ENCODE measurements at regions not wholly inside any gene's neighbourhood (a gene's known extent, or its start where the extent isn't known, plus 50 kb on each side); places are given as distances from the start of the nearest gene placed in this dataset.

DNA sequence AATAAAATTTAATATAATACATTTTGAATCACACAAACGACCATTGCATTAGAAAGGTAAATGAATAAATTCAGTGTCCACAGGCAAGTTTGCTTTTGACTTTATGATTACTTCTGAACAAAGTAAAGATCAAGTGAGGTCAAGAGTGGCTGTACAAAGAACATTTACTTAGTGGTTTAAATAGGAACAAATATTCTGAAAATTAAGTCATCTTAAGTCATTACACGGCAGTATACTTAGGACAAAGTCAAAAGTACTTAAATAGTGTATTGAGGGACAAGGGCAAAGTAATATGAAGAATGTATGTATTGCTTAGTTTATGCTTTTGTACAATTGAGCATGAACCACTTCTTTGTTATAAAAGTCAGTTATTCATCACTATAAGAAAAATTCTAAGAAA lies 1511.2 kb upstream of the CDH9 start:
- peaks cover 4% of the 10 kb centered on the region for H3K9me3 ChIP-seq
- H3K27ac ChIP-seq: no peak overlapping the region
- WGBS: 67% methylated on average over 2 of the region's 2 CpGs
- no peaks in the 10 kb centered on the region for H3K27me3 ChIP-seq
- H3K4me1 ChIP-seq: no peaks in the 10 kb centered on the region
- DNase-seq (ENCODE audit: low spot score in 2 of 2): no peak
- no peaks in the 10 kb centered on the region for H3K36me3 ChIP-seq
- TF ChIP-seq, protein P1, sequence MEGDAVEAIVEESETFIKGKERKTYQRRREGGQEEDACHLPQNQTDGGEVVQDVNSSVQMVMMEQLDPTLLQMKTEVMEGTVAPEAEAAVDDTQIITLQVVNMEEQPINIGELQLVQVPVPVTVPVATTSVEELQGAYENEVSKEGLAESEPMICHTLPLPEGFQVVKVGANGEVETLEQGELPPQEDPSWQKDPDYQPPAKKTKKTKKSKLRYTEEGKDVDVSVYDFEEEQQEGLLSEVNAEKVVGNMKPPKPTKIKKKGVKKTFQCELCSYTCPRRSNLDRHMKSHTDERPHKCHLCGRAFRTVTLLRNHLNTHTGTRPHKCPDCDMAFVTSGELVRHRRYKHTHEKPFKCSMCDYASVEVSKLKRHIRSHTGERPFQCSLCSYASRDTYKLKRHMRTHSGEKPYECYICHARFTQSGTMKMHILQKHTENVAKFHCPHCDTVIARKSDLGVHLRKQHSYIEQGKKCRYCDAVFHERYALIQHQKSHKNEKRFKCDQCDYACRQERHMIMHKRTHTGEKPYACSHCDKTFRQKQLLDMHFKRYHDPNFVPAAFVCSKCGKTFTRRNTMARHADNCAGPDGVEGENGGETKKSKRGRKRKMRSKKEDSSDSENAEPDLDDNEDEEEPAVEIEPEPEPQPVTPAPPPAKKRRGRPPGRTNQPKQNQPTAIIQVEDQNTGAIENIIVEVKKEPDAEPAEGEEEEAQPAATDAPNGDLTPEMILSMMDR (IDR thresholded peaks at IDR 0.05): no peak
- no peak for TF ChIP-seq POLR2A (IDR thresholded peaks at IDR 0.05)
- TF ChIP-seq POLR2AphosphoS5 (IDR thresholded peaks at IDR 0.05): no peak
- TF ChIP-seq EP300 (IDR thresholded peaks at IDR 0.05): no peak
- no peak overlapping the region for H3K4me3 ChIP-seq

- H3K4me3 ChIP-seq: no peak overlapping the region
- peaks cover 4% of the 10 kb centered on the region for H3K9me3 ChIP-seq
- H3K27ac ChIP-seq: no peak overlapping the region
- no peaks in the 10 kb centered on the region for H3K36me3 ChIP-seq
- no peak for DNase-seq (ENCODE audit: low spot score in 2 of 2)
- WGBS: 34% methylated on average over 1 of the region's 1 CpG
- H3K27me3 ChIP-seq: no peaks in the 10 kb centered on the region
- TF ChIP-seq POLR2A (IDR thresholded peaks at IDR 0.05): no peak
- TF ChIP-seq EP300 (IDR thresholded peaks at IDR 0.05): no peak
- no peak for TF ChIP-seq POLR2AphosphoS5 (IDR thresholded peaks at IDR 0.05)
- TF ChIP-seq, protein P1 (IDR thresholded peaks at IDR 0.05): no peak
- H3K4me1 ChIP-seq: no peaks in the 10 kb centered on the region
Measured at GRCh38 chr5:28548856-28549255, 1510.5 kb upstream of the CDH9 start.

DNA sequence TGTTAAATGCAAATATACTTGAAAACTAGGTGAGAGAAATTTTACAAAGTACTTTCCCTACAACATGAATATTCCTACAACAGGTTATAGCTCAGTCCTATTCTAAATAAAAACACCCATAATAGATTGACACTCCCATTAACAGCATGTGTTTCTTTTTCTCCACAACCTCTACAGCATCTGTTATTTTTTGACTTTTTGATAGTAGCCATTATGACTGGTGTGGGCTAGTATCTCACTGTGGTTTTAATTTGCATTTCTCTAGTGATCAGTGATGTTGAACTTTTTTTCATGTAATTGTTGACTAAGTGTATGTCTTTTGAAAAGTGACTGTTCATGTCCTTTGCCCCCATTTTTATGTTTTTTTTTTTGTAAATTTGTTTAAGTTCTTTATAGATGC lies 1506.1 kb upstream of the CDH9 start:
- TF ChIP-seq POLR2A (IDR thresholded peaks at IDR 0.05) (no peak), POLR2AphosphoS5 (IDR thresholded peaks at IDR 0.05) (no peak), EP300 (IDR thresholded peaks at IDR 0.05) (no peak)
- TF ChIP-seq, protein P1 (IDR thresholded peaks at IDR 0.05): no peak
- no peak for DNase-seq (ENCODE audit: low spot score in 2 of 2)
- no peak overlapping the region for H3K27ac ChIP-seq
- no peaks in the 10 kb centered on the region for H3K27me3 ChIP-seq
- no peaks in the 10 kb centered on the region for H3K36me3 ChIP-seq
- H3K4me1 ChIP-seq: no peaks in the 10 kb centered on the region
- no peak overlapping the region for H3K4me3 ChIP-seq
- H3K9me3 ChIP-seq: no peaks in the 10 kb centered on the region

DNA sequence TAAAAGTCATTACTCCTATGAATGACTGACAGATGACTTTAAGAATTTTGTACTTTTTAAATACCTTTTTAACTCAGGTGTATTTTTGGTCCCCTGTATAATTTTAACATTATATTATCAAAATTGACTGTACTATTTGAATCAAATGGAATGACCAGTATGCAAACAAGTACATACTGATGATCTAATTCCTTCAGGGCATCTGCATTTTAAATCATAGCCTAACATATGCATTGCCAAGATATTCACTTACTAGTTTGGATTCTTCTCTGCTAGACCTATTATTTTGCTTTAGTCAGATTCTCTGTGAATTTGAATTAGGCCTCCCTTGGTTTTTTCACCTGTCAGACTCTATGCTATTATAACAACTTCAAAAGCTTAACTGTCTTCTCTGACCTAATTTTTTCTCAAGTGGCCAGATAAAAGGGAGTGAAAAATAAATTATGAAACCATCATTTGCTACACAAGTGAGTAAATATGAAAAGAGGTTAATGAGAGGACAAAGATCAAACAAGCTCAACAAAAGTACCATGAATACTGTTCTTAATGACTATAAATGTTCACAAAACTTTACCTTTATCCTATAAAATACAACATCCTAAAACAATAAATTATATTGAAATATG lies 1505.2 kb upstream of the CDH9 start:
- H3K9me3 ChIP-seq: no peaks in the 10 kb centered on the region
- TF ChIP-seq EP300 (IDR thresholded peaks at IDR 0.05) (no peak), POLR2A (IDR thresholded peaks at IDR 0.05) (no peak), POLR2AphosphoS5 (IDR thresholded peaks at IDR 0.05) (no peak)
- TF ChIP-seq, protein P1 (IDR thresholded peaks at IDR 0.05): no peak
- no peaks in the 10 kb centered on the region for H3K4me1 ChIP-seq
- H3K27me3 ChIP-seq: no peaks in the 10 kb centered on the region
- H3K36me3 ChIP-seq: no peaks in the 10 kb centered on the region
- H3K4me3 ChIP-seq: no peak overlapping the region
- DNase-seq (ENCODE audit: low spot score in 2 of 2): no peak
- H3K27ac ChIP-seq: no peak overlapping the region

- Histone ChIP-seq H3K4me1 (no peaks in the 10 kb centered on the region), H3K27me3 (no peaks in the 10 kb centered on the region), H3K36me3 (no peaks in the 10 kb centered on the region), H3K4me3 (no peak overlapping the region), H3K9me3 (no peaks in the 10 kb centered on the region), H3K27ac (no peak overlapping the region)
- TF ChIP-seq POLR2AphosphoS5 (IDR thresholded peaks at IDR 0.05) (no peak), EP300 (IDR thresholded peaks at IDR 0.05) (no peak)
- TF ChIP-seq, protein P1 (IDR thresholded peaks at IDR 0.05): no peak
- no peak for DNase-seq (ENCODE audit: low spot score in 2 of 2)
- WGBS: 53% methylated on average over 3 of the region's 3 CpGs
Measured at GRCh38 chr5:28542987-28543386, 1504.6 kb upstream of the CDH9 start.
